HepG2 (cell line): ENCODE measurements at regions not wholly inside any gene's neighbourhood (a gene's known extent, or its start where the extent isn't known, plus 50 kb on each side); places are given as distances from the start of the nearest gene placed in this dataset.

ENCODE experiments used
- NONO ChIP-seq, 2 experiments: fragments of 450-650 bp in 1 of 2; sonication (generic) in 1 of 2; formaldehyde crosslinking in 1 of 2; IDR thresholded peaks in 1 of 2; conservative IDR thresholded peaks in 1 of 2; 2 replicates each; pipeline versions ENCODE4 v1.6.1 to v1.8.0; 2017 to 2022; ENCODE audit warnings: mild to moderate bottlenecking in 1 of 2, missing genetic modification reagents in 1 of 2, moderate library complexity in 1 of 2
- POLR2AphosphoS5 ChIP-seq: IDR thresholded peaks from 2 replicates; pipeline ENCODE4 v1.6.1; 2012; ENCODE audit warnings: low read depth, low read length
- TP53 ChIP-seq: sonication (generic); formaldehyde crosslinking; conservative IDR thresholded peaks from 2 replicates; pipeline ENCODE4 v1.4.0; 2020; ENCODE audit warnings: missing genetic modification reagents
- ZBTB1 ChIP-seq: sonication (generic); formaldehyde crosslinking; IDR thresholded peaks from 2 replicates; pipeline ENCODE4 v1.4.0; 2020; ENCODE audit warnings: missing genetic modification reagents, borderline replicate concordance
- ZHX1 ChIP-seq: sonication (generic); formaldehyde crosslinking; IDR thresholded peaks from 2 replicates; pipeline ENCODE4 v1.8.1; 2022; ENCODE audit warnings: low read depth, mild to moderate bottlenecking, missing genetic modification reagents
- ZNF768 ChIP-seq: sonication (generic); formaldehyde crosslinking; IDR thresholded peaks from 2 replicates; pipeline ENCODE4 v1.4.0; 2020; ENCODE audit warnings: missing genetic modification reagents
- TF ChIP-seq, protein P1 (sequence below): sonication (generic); formaldehyde crosslinking; IDR thresholded peaks from 2 replicates; pipeline ENCODE4 v1.5.0; 2020; ENCODE audit warnings: mild to moderate bottlenecking, missing genetic modification reagents, moderate library complexity

GRCh38 chr4:171203425-171203824 is 609.8 kb upstream of the GALNTL6 start:
- TF ChIP-seq TP53 = no peak
- TF ChIP-seq, protein P1, sequence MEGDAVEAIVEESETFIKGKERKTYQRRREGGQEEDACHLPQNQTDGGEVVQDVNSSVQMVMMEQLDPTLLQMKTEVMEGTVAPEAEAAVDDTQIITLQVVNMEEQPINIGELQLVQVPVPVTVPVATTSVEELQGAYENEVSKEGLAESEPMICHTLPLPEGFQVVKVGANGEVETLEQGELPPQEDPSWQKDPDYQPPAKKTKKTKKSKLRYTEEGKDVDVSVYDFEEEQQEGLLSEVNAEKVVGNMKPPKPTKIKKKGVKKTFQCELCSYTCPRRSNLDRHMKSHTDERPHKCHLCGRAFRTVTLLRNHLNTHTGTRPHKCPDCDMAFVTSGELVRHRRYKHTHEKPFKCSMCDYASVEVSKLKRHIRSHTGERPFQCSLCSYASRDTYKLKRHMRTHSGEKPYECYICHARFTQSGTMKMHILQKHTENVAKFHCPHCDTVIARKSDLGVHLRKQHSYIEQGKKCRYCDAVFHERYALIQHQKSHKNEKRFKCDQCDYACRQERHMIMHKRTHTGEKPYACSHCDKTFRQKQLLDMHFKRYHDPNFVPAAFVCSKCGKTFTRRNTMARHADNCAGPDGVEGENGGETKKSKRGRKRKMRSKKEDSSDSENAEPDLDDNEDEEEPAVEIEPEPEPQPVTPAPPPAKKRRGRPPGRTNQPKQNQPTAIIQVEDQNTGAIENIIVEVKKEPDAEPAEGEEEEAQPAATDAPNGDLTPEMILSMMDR (CRISPR knock-in tag) = no peak
- no peak for TF ChIP-seq ZHX1 (CRISPR knock-in tag)
- no peak for TF ChIP-seq POLR2AphosphoS5
- TF ChIP-seq ZBTB1 (CRISPR knock-in tag) = no peak
- no peak for TF ChIP-seq NONO (IDR thresholded peaks at IDR 0.05)
- TF ChIP-seq NONO (CRISPR knock-in tag; conservative IDR thresholded peaks at IDR 0.05) = no peak
- no peak for TF ChIP-seq ZNF768 (CRISPR knock-in tag)
